AG04449 (cell line): ENCODE measurements at regions not wholly inside any gene's neighbourhood (a gene's known extent, or its start where the extent isn't known, plus 50 kb on each side); places are given as distances from the start of the nearest gene placed in this dataset.

Experiments used
- CTCF ChIA-PET: fragments of 350-600 bp; formaldehyde crosslinking; extraction: SDS; loops from one replicate; lab custom pipeline; 2021; ENCODE audit warnings: antibody characterized with exemption; lab: Yijun Ruan, JAX
- POLR2A ChIA-PET: fragments of 400-600, 350-600 bp; formaldehyde crosslinking; extraction: SDS; loops from one replicate; lab custom pipeline; 2020; ENCODE audit warnings: antibody characterized with exemption, inconsistent platforms; lab: Yijun Ruan, JAX
- DNase-seq: peaks from one replicate; pipeline ENCODE4 v3.0.0-alpha.2; 2010; ENCODE audit warnings: low read depth, low spot score
- H3K4me3 ChIP-seq: 2 replicates; pipeline ENCODE4 v1.5.1; 2011; ENCODE audit warnings: low read depth, mild to moderate bottlenecking, control low read depth, low read length
- CTCF ChIP-seq: IDR thresholded peaks from one replicate; pipeline ENCODE4 v1.5.1; 2011; ENCODE audit warnings: mild to moderate bottlenecking, moderate library complexity, low read length, control low read depth, inconsistent platforms; ENCODE audit not compliant: insufficient read depth; ENCODE audit errors: missing control alignments

- no peak for TF ChIP-seq CTCF
- CTCF ChIA-PET = no interaction called here
- POLR2A ChIA-PET = interaction anchor here (0.6 kb wide), 1 partner anchor 726 kb away, joined by 3 read pairs; no protein-coding TSS in a partner anchor
- H3K4me3 ChIP-seq = no peak overlapping the region
- no peak for DNase-seq
Measured at GRCh38 chr4:24312261-24312913, 272.0 kb downstream of the DHX15 start.

- no peak overlapping the region for H3K4me3 ChIP-seq
- POLR2A ChIA-PET = no interaction called here
- CTCF ChIA-PET = no interaction called here
- DNase-seq = no peak
- TF ChIP-seq CTCF = no peak
Measured at GRCh38 chr4:24303926-24304325, 280.4 kb downstream of the DHX15 start.

- H3K4me3 ChIP-seq = no peak overlapping the region
- DNase-seq = no peak
- TF ChIP-seq CTCF = no peak
- ChIA-PET CTCF (no interaction called here), POLR2A (no interaction called here)
Measured at GRCh38 chr4:24298911-24299310, 285.4 kb downstream of the DHX15 start.

- ChIA-PET CTCF (no interaction called here), POLR2A (no interaction called here)
- no peak for TF ChIP-seq CTCF
- H3K4me3 ChIP-seq = no peak overlapping the region
- no peak for DNase-seq
Measured at GRCh38 chr4:24287096-24287495, 297.3 kb downstream of the DHX15 start.

GRCh38 chr4:24285759-24286158 lies 298.6 kb downstream of the DHX15 start:
- H3K4me3 ChIP-seq = no peak overlapping the region
- ChIA-PET CTCF (no interaction called here), POLR2A (no interaction called here)
- DNase-seq = no peak
- no peak for TF ChIP-seq CTCF

- CTCF ChIA-PET = no interaction called here
- no peak for TF ChIP-seq CTCF
- no peak overlapping the region for H3K4me3 ChIP-seq
Measured at GRCh38 chr4:24282446-24282845, 301.9 kb downstream of the DHX15 start.

More at GRCh38 chr4:24282446-24282845, 301.9 kb downstream of the DHX15 start:
- DNase-seq = no peak
- POLR2A ChIA-PET = no interaction called here
